IMR-90 (cell line): ENCODE measurements at regions not wholly inside any gene's neighbourhood (a gene's known extent, or its start where the extent isn't known, plus 50 kb on each side); places are given as distances from the start of the nearest gene placed in this dataset.

ENCODE experiments used
- ATAC-seq: fragments of 200-7000 bp; cut with Tn5 transposase; 2 replicates; pipeline ENCODE4 v1.9.1; 2020; ENCODE audit warnings: low read depth, mild to moderate bottlenecking, moderate library complexity
- BruUV-seq: library from RNA; stranded (reverse); fragments of 400-500 nt; replicated peaks from 2 replicates; lab custom pipeline; 2021; lab: Mats Ljungman, UMichigan
- CTCF ChIA-PET: fragments of 300-600 bp; formaldehyde crosslinking; extraction: SDS; loops from one replicate; lab custom pipeline; 2021; ENCODE audit warnings: antibody characterized with exemption; lab: Yijun Ruan, JAX
- POLR2A ChIA-PET: fragments of 300-600 bp; sonication (Branson Sonifier 250); formaldehyde crosslinking; loops from one replicate; lab custom pipeline; 2022; ENCODE audit warnings: antibody characterized with exemption; ENCODE audit not compliant: unreplicated experiment; lab: Charles Lee
- DNase-seq: peaks from one replicate; pipeline ENCODE4 v3.0.0; 2013
- H2AFZ ChIP-seq: replicated peaks from 2 replicates; pipeline ENCODE3; 2013; ENCODE audit warnings: low read length, mild to moderate bottlenecking; ENCODE audit not compliant: poor library complexity
- H2AK5ac ChIP-seq: 2 replicates; pipeline ENCODE4 v1.6.1; 2013; ENCODE audit warnings: low read depth, low read length, inconsistent platforms
- H2AK9ac ChIP-seq: replicated peaks from 2 replicates; pipeline ENCODE3; 2013; ENCODE audit warnings: mild to moderate bottlenecking, low read depth, low read length, moderate library complexity; ENCODE audit not compliant: poor library complexity
- H2BK120ac ChIP-seq: 2 replicates; pipeline ENCODE4 v1.6.1; 2013; ENCODE audit warnings: low read depth, low read length, inconsistent platforms
- H2BK15ac ChIP-seq: 3 replicates; pipeline ENCODE4 v1.6.1; 2013; ENCODE audit warnings: low read depth, low read length, inconsistent platforms
- H2BK20ac ChIP-seq: 2 replicates; pipeline ENCODE4 v1.6.1; 2013; ENCODE audit warnings: low read depth, mild to moderate bottlenecking, inconsistent platforms, low read length, moderate library complexity
- H2BK5ac ChIP-seq: 2 replicates; pipeline ENCODE4 v1.6.1; 2013; ENCODE audit warnings: mild to moderate bottlenecking, low read depth, low read length, inconsistent platforms; ENCODE audit not compliant: poor library complexity, severe bottlenecking
- H3K14ac ChIP-seq: replicated peaks from 2 replicates; pipeline ENCODE4 v1.6.1; 2013; ENCODE audit warnings: low read depth, low read length, inconsistent platforms
- H3K18ac ChIP-seq: 2 replicates; pipeline ENCODE4 v1.6.1; 2013; ENCODE audit warnings: low read depth, low read length, control low read depth
- H3K23ac ChIP-seq: 2 replicates; pipeline ENCODE4 v1.6.1; 2013; ENCODE audit warnings: low read depth, low read length, inconsistent platforms
- H3K27ac ChIP-seq: 2 replicates; pipeline ENCODE4 v1.5.1; 2013; ENCODE audit warnings: mild to moderate bottlenecking, control low read depth, low read length; ENCODE audit not compliant: insufficient read depth
- H3K27me3 ChIP-seq: 2 replicates; pipeline ENCODE4 v1.6.1; 2013; ENCODE audit warnings: low read length; ENCODE audit not compliant: control insufficient read depth, insufficient read depth
- H3K36me3 ChIP-seq: 2 replicates; pipeline ENCODE4 v1.6.1; 2013; ENCODE audit warnings: low read length, mixed read lengths; ENCODE audit not compliant: control insufficient read depth, insufficient read depth
- H3K4ac ChIP-seq: 2 replicates; pipeline ENCODE4 v1.6.1; 2013; ENCODE audit warnings: low read depth, low read length, inconsistent platforms
- H3K4me1 ChIP-seq: 2 replicates; pipeline ENCODE4 v1.6.1; 2013; ENCODE audit warnings: low read length, mixed read lengths; ENCODE audit not compliant: control insufficient read depth, insufficient read depth
- H3K4me2 ChIP-seq: 2 replicates; pipeline ENCODE4 v1.6.1; 2013; ENCODE audit warnings: low read depth, mild to moderate bottlenecking, control low read depth, low read length, moderate library complexity
- H3K4me3 ChIP-seq: 2 replicates; pipeline ENCODE4 v1.5.1; 2013; ENCODE audit warnings: low read depth, mild to moderate bottlenecking, control low read depth, low read length, moderate library complexity; ENCODE audit not compliant: insufficient read depth
- H3K56ac ChIP-seq: 2 replicates; pipeline ENCODE4 v1.6.1; 2013; ENCODE audit warnings: low read length, inconsistent platforms; ENCODE audit not compliant: insufficient read depth; ENCODE audit errors: extremely low read depth
- H3K79me1 ChIP-seq, 2 experiments: 2 replicates each; pipeline ENCODE4 v1.6.1; 2013; ENCODE audit warnings: low read length in 2 of 2, inconsistent platforms in 1 of 2, low read depth in 1 of 2
- H3K9ac ChIP-seq: 2 replicates; pipeline ENCODE4 v1.6.1; 2013; ENCODE audit warnings: low read depth, low read length, control low read depth
- H3K9me1 ChIP-seq: 2 replicates; pipeline ENCODE4 v1.6.1; 2013; ENCODE audit warnings: low read length, inconsistent platforms; ENCODE audit not compliant: insufficient read depth
- H3K9me3 ChIP-seq: 2 replicates; pipeline ENCODE4 v1.6.1; 2013; ENCODE audit warnings: low read length; ENCODE audit not compliant: control insufficient read depth, insufficient read depth
- H4K20me1 ChIP-seq: 2 replicates; pipeline ENCODE4 v1.6.1; 2013; ENCODE audit warnings: low read length, inconsistent platforms; ENCODE audit not compliant: insufficient read depth
- H4K5ac ChIP-seq: 2 replicates; pipeline ENCODE4 v1.6.1; 2013; ENCODE audit warnings: mild to moderate bottlenecking, low read depth, low read length, control low read depth
- H4K8ac ChIP-seq, 2 experiments: 2 replicates each; pipeline ENCODE4 v1.6.1; 2013; ENCODE audit warnings: low read depth in 2 of 2, low read length in 2 of 2, control low read depth in 1 of 2, inconsistent platforms in 1 of 2
- H4K91ac ChIP-seq: 2 replicates; pipeline ENCODE4 v1.6.1; 2013; ENCODE audit warnings: low read depth, low read length, inconsistent platforms; ENCODE audit not compliant: insufficient read depth
- MAFK ChIP-seq: IDR thresholded peaks from 2 replicates; pipeline ENCODE4 v1.6.1; 2012; ENCODE audit warnings: low read depth, low read length, improper control_type of control experiment
- MAZ ChIP-seq: IDR thresholded peaks from 2 replicates; pipeline ENCODE4 v1.6.1; 2012; ENCODE audit warnings: low read depth, mild to moderate bottlenecking, low read length, improper control_type of control experiment, moderate library complexity, borderline replicate concordance
- MXI1 ChIP-seq: IDR thresholded peaks from 2 replicates; pipeline ENCODE4 v1.6.1; 2012; ENCODE audit warnings: low read depth, mild to moderate bottlenecking, low read length, moderate library complexity, borderline replicate concordance
- WGBS, 2 experiments: methylation state at CpG; one replicate each; pipeline versions ENCODE4 v1.1.5 to v1.1.7; 2013; ENCODE audit warnings: missing lambda C conversion rate in 2 of 2; ENCODE audit not compliant: insufficient read length in 1 of 2; ENCODE audit errors: extremely low coverage in 2 of 2; 5-methylcytosine and 5-hydroxymethylcytosine counted together
- dilution Hi-C: fragments of 300-500 bp; cut with HindIII; formaldehyde crosslinking; loops from one replicate; pipeline ENCODE4 v1.14.3; 2018; ENCODE audit warnings: low sequenced_read_pairs; ENCODE audit not compliant: unreplicated experiment
- in situ Hi-C: fragments of 300-500 bp; cut with MboI; formaldehyde crosslinking; loops from 3 replicates; pipeline ENCODE4 v1.14.3; 2019; ENCODE audit warnings: low sequenced_read_pairs, inconsistent platforms, mixed read lengths
- intact Hi-C: fragments of 100-400 bp; cut with micrococcal nuclease; formaldehyde crosslinking; loops from 2 replicates; pipeline ENCODE4 v1.10.0; 2022

DNA sequence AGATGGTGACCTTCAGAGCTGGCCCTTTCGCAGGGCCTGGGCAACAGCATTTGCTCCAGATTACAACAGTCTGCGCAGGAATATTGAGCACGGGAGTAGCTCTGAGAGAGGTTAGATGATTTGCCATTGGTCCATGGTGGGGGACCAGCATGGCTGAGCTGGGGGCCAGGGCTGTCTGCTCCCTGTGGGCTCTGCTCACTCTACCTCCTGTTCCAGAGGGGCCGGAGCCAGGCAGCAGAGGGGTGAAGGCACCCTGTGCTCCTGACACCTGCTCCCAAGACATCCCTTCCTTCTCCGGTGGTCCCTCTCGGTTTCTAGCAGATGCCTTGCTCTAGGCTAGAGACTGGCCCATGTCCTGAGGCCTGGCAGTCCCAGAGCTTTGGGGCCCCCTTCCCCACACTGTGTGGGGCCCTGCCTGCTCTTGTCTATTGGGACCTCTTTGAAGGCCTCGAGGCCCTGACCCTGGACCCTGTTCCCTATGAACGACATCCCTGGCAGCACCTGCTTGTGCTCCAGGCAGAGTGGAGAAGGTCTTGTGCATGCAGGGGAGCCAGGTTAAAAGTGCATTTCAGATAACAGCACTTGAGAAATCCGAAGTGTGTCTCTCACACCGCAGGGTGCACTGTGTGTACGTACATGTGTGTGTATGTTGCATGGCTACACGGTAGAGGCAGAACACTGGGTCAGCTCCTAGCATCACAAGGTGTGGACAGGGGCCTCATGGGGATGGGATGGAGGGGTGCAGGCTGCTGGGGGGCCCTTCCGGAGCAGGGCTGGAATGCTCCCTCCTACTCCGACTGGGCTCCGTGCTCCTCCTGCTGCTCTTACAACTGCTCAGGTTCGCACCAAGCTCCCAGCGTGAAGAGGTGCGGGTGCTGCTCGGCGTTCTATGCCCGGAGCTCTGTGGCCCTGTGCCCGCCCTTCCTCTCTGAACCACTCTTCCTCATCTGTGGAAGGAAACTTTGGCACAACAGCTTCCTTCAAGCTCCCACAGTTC is 123.3 kb upstream of the B3GAT1 start:
- CTCF ChIA-PET = no interaction called here
- intact Hi-C loops (no loop called here), dilution Hi-C loops (no loop called here), in situ Hi-C loops (no loop called here)
- Histone ChIP-seq H3K9ac (no peak overlapping the region), H2BK20ac (no peak overlapping the region), H3K9me1 (no peaks in the 10 kb centered on the region), H3K79me1 (no peaks in the 10 kb centered on the region), H3K27me3 (no peaks in the 10 kb centered on the region), H3K4me2 (no peak overlapping the region), H3K56ac (no peak overlapping the region), H2BK5ac (no peak overlapping the region), H3K4ac (no peak overlapping the region), H3K4me1 (no peaks in the 10 kb centered on the region), H3K14ac (no peak overlapping the region), H2AK5ac (no peak overlapping the region), H3K9me3 (peaks cover 62% of the 10 kb centered on the region), H2BK120ac (no peak overlapping the region), H3K18ac (no peak overlapping the region), H4K20me1 (no peaks in the 10 kb centered on the region), H3K36me3 (no peaks in the 10 kb centered on the region), H3K23ac (no peak overlapping the region), H3K27ac (no peak overlapping the region), H4K8ac (no peak overlapping the region), H2BK15ac (no peak overlapping the region), H4K91ac (no peak overlapping the region), H4K5ac (no peak overlapping the region), H2AK9ac (no peak overlapping the region), H2AFZ (no peak overlapping the region), H3K4me3 (no peak overlapping the region)
- BruUV-seq = no TSS peak
- 68% methylated on average over 5 of the region's 22 CpGs; no CpG with 5 or more reads in 1 of the 2 experiments for WGBS, 2 experiments
- no peak for ATAC-seq
- TF ChIP-seq MAZ (no peak), MXI1 (no peak), MAFK (no peak)
- POLR2A ChIA-PET = no interaction called here
- DNase-seq = no peak
